OCI-LY7 (cell line): ENCODE measurements at regions not wholly inside any gene's neighbourhood (a gene's known extent, or its start where the extent isn't known, plus 50 kb on each side); places are given as distances from the start of the nearest gene placed in this dataset.

Experiments used
- BruUV-seq: library from RNA; stranded (reverse); fragments of 400-500 nt; replicated peaks from 2 replicates; lab custom pipeline; 2021; lab: Mats Ljungman, UMichigan
- CTCF ChIA-PET: fragments of 300-600 bp; sonication (Branson Sonifier 250); formaldehyde crosslinking; loops from one replicate; lab custom pipeline; 2022; ENCODE audit warnings: antibody characterized with exemption; ENCODE audit not compliant: unreplicated experiment; lab: Charles Lee
- POLR2A ChIA-PET: fragments of 300-600 bp; sonication (Branson Sonifier 250); formaldehyde crosslinking; loops from one replicate; lab custom pipeline; 2022; ENCODE audit warnings: antibody characterized with exemption; lab: Charles Lee
- DNase-seq: peaks from one replicate; pipeline ENCODE4 v3.0.0-alpha.2; 2015; ENCODE audit warnings: low spot score
- H2AFZ ChIP-seq: fragments of 200-600 bp; sonication (generic), shearing (Covaris generic); 2 replicates; pipeline ENCODE4 v1.6.1; 2014; ENCODE audit warnings: mild to moderate bottlenecking, antibody characterized with exemption, low read length, moderate library complexity
- H3K27ac ChIP-seq: fragments of 200-600 bp; sonication (generic); 2 replicates; pipeline ENCODE4 v1.5.1; 2014; ENCODE audit warnings: mixed run types, low read depth, mild to moderate bottlenecking, moderate library complexity, low read length, inconsistent platforms; ENCODE audit not compliant: poor library complexity, severe bottlenecking
- H3K36me3 ChIP-seq: fragments of 200-600 bp; sonication (generic); 2 replicates; pipeline ENCODE4 v1.6.1; 2014; ENCODE audit warnings: mild to moderate bottlenecking, antibody characterized with exemption, low read length, moderate library complexity, mixed read lengths; ENCODE audit not compliant: insufficient read depth
- H3K4me1 ChIP-seq: fragments of 200-600 bp; sonication (generic); 2 replicates; pipeline ENCODE4 v1.5.1; 2014; ENCODE audit warnings: mild to moderate bottlenecking, low read length; ENCODE audit not compliant: insufficient read depth, poor library complexity, severe bottlenecking
- H3K4me2 ChIP-seq: fragments of 200-600 bp; sonication (generic); 2 replicates; pipeline ENCODE4 v1.6.1; 2014; ENCODE audit warnings: mild to moderate bottlenecking, low read length
- H3K4me3 ChIP-seq: fragments of 200-600 bp; sonication (generic); 2 replicates; pipeline ENCODE4 v1.5.1; 2014; ENCODE audit warnings: mild to moderate bottlenecking, low read depth, low read length; ENCODE audit not compliant: poor library complexity, severe bottlenecking
- H3K79me2 ChIP-seq: fragments of 200-600 bp; sonication (generic); 2 replicates; pipeline ENCODE4 v1.6.1; 2016; ENCODE audit warnings: low read depth, mild to moderate bottlenecking, low read length, moderate library complexity, mixed read lengths; ENCODE audit not compliant: insufficient read depth
- H3K9me2 ChIP-seq: fragments of 200-600 bp; sonication (generic); 2 replicates; pipeline ENCODE4 v1.6.1; 2016; ENCODE audit warnings: mild to moderate bottlenecking, low read length, mixed read lengths; ENCODE audit not compliant: insufficient read depth
- H3K9me3 ChIP-seq: fragments of 200-600 bp; sonication (generic); 2 replicates; pipeline ENCODE4 v1.6.1; 2014; ENCODE audit warnings: mild to moderate bottlenecking, mixed run types, low read length, mixed read lengths
- H4K20me1 ChIP-seq: fragments of 200-600 bp; sonication (generic); 2 replicates; pipeline ENCODE4 v1.6.1; 2014; ENCODE audit warnings: mild to moderate bottlenecking, antibody characterized with exemption, low read length, moderate library complexity, mixed read lengths; ENCODE audit not compliant: insufficient read depth
- EZH2phosphoT487 ChIP-seq: fragments of 200-600 bp; sonication (generic); IDR thresholded peaks from 2 replicates; pipeline ENCODE4 v1.6.1; 2018; ENCODE audit warnings: low read depth, borderline replicate concordance, mild to moderate bottlenecking, mixed run types, antibody characterized with exemption, low read length, moderate library complexity, mixed read lengths
- intact Hi-C: fragments of 100-400 bp; cut with micrococcal nuclease; formaldehyde crosslinking; loops from one replicate; pipeline ENCODE4 v1.10.0; 2022; ENCODE audit not compliant: unreplicated experiment
- TF ChIP-seq, protein P1 (sequence below): fragments of 200-600 bp; sonication (generic); conservative IDR thresholded peaks from 2 replicates; pipeline ENCODE4 v1.5.1; 2014; ENCODE audit warnings: mild to moderate bottlenecking, antibody characterized with exemption, low read length, moderate library complexity, mixed read lengths

DNA sequence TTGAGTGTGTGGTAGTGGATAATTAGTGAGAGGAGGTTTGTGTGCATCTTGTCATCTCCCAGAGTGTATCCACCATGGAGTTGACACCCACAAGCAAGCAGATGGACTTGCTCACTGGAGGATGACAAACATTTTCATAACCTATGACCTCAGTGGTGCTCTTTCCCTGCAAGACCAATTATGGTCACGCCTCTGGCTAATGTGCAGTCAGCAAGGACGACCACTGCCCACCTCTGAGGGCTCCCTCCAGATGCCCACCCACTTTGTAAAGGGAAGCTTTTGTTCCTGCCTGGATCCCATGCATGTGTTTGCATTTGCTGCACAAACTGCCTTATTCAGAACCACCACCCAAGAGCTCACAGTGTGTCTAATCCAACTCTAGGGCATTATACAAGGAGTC is 982.8 kb downstream of the TMEM121 start:
- H3K36me3 ChIP-seq: no peaks in the 10 kb centered on the region
- BruUV-seq: no TSS peak
- TF ChIP-seq EZH2phosphoT487: no peak
- TF ChIP-seq, protein P1, sequence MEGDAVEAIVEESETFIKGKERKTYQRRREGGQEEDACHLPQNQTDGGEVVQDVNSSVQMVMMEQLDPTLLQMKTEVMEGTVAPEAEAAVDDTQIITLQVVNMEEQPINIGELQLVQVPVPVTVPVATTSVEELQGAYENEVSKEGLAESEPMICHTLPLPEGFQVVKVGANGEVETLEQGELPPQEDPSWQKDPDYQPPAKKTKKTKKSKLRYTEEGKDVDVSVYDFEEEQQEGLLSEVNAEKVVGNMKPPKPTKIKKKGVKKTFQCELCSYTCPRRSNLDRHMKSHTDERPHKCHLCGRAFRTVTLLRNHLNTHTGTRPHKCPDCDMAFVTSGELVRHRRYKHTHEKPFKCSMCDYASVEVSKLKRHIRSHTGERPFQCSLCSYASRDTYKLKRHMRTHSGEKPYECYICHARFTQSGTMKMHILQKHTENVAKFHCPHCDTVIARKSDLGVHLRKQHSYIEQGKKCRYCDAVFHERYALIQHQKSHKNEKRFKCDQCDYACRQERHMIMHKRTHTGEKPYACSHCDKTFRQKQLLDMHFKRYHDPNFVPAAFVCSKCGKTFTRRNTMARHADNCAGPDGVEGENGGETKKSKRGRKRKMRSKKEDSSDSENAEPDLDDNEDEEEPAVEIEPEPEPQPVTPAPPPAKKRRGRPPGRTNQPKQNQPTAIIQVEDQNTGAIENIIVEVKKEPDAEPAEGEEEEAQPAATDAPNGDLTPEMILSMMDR: no peak
- no peaks in the 10 kb centered on the region for H3K9me2 ChIP-seq
- DNase-seq: no peak
- no peak overlapping the region for H2AFZ ChIP-seq
- intact Hi-C loops: no loop called here
- CTCF ChIA-PET: no interaction called here
- no peak overlapping the region for H3K27ac ChIP-seq
- no peaks in the 10 kb centered on the region for H3K4me1 ChIP-seq
- no peaks in the 10 kb centered on the region for H4K20me1 ChIP-seq
- no peak overlapping the region for H3K4me2 ChIP-seq
- no peak overlapping the region for H3K4me3 ChIP-seq
- no peaks in the 10 kb centered on the region for H3K79me2 ChIP-seq
- H3K9me3 ChIP-seq: no peaks in the 10 kb centered on the region
- POLR2A ChIA-PET: no interaction called here

DNA sequence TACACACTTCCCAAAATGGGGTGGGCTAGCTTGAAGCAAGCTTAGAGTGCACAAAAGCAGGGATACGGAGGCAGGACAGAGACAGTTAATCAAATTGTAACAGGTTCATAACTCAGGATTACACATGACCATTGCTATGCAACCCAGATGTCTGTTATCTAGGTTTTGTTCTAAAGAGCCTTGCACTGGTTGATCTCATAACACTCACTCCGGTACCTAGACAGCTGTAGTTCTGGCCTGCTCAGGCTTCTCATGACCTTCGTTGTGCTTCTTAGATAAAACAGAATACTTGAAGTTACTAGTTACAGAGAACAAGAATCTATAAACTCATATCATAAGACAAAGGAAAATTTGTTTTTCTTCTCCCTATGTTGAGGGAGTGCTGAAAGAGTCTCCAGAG is 983.4 kb downstream of the TMEM121 start:
- Histone ChIP-seq H3K4me2 (no peak overlapping the region), H3K9me3 (no peaks in the 10 kb centered on the region), H3K79me2 (no peaks in the 10 kb centered on the region), H3K4me3 (no peak overlapping the region), H3K27ac (no peak overlapping the region), H3K9me2 (no peaks in the 10 kb centered on the region), H3K4me1 (no peaks in the 10 kb centered on the region), H4K20me1 (no peaks in the 10 kb centered on the region), H2AFZ (no peak overlapping the region), H3K36me3 (no peaks in the 10 kb centered on the region)
- BruUV-seq: no TSS peak
- no peak for TF ChIP-seq EZH2phosphoT487
- TF ChIP-seq, protein P1: no peak
- ChIA-PET CTCF (no interaction called here), POLR2A (no interaction called here)
- DNase-seq: no peak
- intact Hi-C loops: no loop called here

DNA sequence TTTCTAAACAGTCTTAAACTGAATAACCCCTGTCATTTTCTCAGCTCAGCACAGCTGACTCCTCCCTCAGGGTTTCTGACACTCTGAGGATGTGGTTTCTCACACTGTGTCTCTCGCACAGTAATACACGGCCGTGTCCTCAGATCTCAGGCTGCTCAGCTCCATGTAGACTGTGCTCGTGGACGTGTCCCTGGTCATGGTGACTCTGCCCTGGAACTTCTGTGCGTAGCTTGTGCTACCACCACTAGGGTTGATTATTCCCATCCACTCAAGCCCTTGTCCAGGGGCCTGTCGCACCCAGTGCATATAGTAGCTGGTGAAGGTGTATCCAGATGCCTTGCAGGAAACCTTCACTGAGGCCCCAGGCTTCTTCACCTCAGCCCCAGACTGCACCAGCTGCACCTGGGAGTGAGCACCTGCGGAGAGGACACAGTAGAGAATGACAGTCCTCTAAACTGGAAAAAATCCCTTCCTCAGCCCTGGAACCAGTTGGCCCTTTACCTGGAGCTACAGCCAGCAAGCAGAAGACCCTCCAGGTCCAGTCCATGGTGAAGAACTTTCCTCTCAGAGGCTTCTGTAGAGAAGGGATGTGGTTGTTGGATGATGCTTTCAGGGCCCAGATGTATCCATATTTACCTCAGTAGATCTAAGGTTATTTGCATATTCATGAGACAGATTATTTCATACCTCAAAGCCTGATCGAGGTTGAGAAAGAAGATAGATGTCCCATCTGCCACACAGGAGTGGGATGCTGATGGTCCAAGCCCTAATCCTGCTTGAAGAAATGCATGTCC is 984.8 kb downstream of the TMEM121 start:
- H3K27ac ChIP-seq: no peak overlapping the region

More for the DNA sequence above, 984.8 kb downstream of the TMEM121 start:
- TF ChIP-seq EZH2phosphoT487: no peak
- TF ChIP-seq, protein P1: no peak
- intact Hi-C loops: no loop called here
- ChIA-PET POLR2A (no interaction called here), CTCF (no interaction called here)
- DNase-seq: no peak
- no TSS peak for BruUV-seq
- Histone ChIP-seq H4K20me1 (no peaks in the 10 kb centered on the region), H3K4me2 (no peak overlapping the region), H3K4me1 (no peaks in the 10 kb centered on the region), H3K9me3 (no peaks in the 10 kb centered on the region), H3K79me2 (no peaks in the 10 kb centered on the region), H3K4me3 (no peak overlapping the region), H3K9me2 (no peaks in the 10 kb centered on the region), H2AFZ (no peak overlapping the region), H3K36me3 (no peaks in the 10 kb centered on the region)
